Loucy (cell line): ENCODE measurements at regions not wholly inside any gene's neighbourhood (a gene's known extent, or its start where the extent isn't known, plus 50 kb on each side); places are given as distances from the start of the nearest gene placed in this dataset.

Source experiments
- H2AFZ ChIP-seq: fragments of 200-600 bp; sonication (generic); 2 replicates; pipeline ENCODE4 v1.6.0; 2016; ENCODE audit warnings: antibody characterized with exemption, mild to moderate bottlenecking, low read length, moderate library complexity
- H3F3A ChIP-seq: fragments of 200-600 bp; 2 replicates; pipeline ENCODE4 v1.6.0; 2016; ENCODE audit warnings: antibody characterized with exemption, low read depth, mild to moderate bottlenecking
- H3K27me3 ChIP-seq: fragments of 200-600 bp; sonication (generic); 2 replicates; pipeline ENCODE4 v1.6.1; 2014; ENCODE audit warnings: low read length, mild to moderate bottlenecking; ENCODE audit not compliant: insufficient read depth, poor library complexity, severe bottlenecking
- H3K36me3 ChIP-seq: fragments of 200-600 bp; sonication (generic); 2 replicates; pipeline ENCODE4 v1.6.1; 2016; ENCODE audit warnings: low read length; ENCODE audit not compliant: insufficient read depth
- H3K4me1 ChIP-seq: fragments of 200-600 bp; sonication (generic); 2 replicates; pipeline ENCODE4 v1.5.1; 2014; ENCODE audit warnings: low read length, mild to moderate bottlenecking; ENCODE audit not compliant: insufficient read depth, poor library complexity, severe bottlenecking
- H3K4me2 ChIP-seq: fragments of 200-600 bp; sonication (generic); 2 replicates; pipeline ENCODE4 v1.6.0; 2014; ENCODE audit warnings: antibody characterized with exemption, low read length, low read depth, mild to moderate bottlenecking; ENCODE audit not compliant: poor library complexity, severe bottlenecking
- H3K4me3 ChIP-seq: fragments of 200-600 bp; sonication (generic); 2 replicates; pipeline ENCODE4 v1.5.1; 2014; ENCODE audit warnings: low read length, mild to moderate bottlenecking, mixed read lengths; ENCODE audit not compliant: poor library complexity, severe bottlenecking
- H3K79me2 ChIP-seq: fragments of 200-600 bp; sonication (generic); 2 replicates; pipeline ENCODE4 v1.6.1; 2014; ENCODE audit warnings: low read length; ENCODE audit not compliant: insufficient read depth
- H3K9ac ChIP-seq: fragments of 200-600 bp; sonication (generic); 2 replicates; pipeline ENCODE4 v1.6.0; 2014; ENCODE audit warnings: mild to moderate bottlenecking, low read depth, low read length, moderate library complexity; ENCODE audit not compliant: poor library complexity, severe bottlenecking
- H3K9me2 ChIP-seq: fragments of 200-600 bp; sonication (generic); replicated peaks from 2 replicates; pipeline ENCODE4 v1.6.1; 2016; ENCODE audit warnings: low read depth, low read length, mixed read lengths
- H3K9me3 ChIP-seq: fragments of 200-600 bp; sonication (generic); 2 replicates; pipeline ENCODE4 v1.6.1; 2014; ENCODE audit warnings: mild to moderate bottlenecking, antibody characterized with exemption, low read length, low read depth; ENCODE audit not compliant: insufficient read depth
- H4K20me1 ChIP-seq: fragments of 200-600 bp; sonication (generic); 2 replicates; pipeline ENCODE4 v1.6.0; 2014; ENCODE audit warnings: antibody characterized with exemption, low read length, mild to moderate bottlenecking; ENCODE audit not compliant: insufficient read depth, poor library complexity, severe bottlenecking
- EZH2phosphoT487 ChIP-seq: fragments of 200-600 bp; IDR thresholded peaks from 2 replicates; pipeline ENCODE4 v1.6.1; 2018; ENCODE audit warnings: antibody characterized with exemption, mild to moderate bottlenecking, moderate library complexity, borderline replicate concordance
- TF ChIP-seq, protein P1 (sequence below): fragments of 200-600 bp; sonication (generic); conservative IDR thresholded peaks from 2 replicates; pipeline ENCODE4 v1.5.1; 2014; ENCODE audit warnings: mild to moderate bottlenecking, antibody characterized with exemption, low read length

DNA sequence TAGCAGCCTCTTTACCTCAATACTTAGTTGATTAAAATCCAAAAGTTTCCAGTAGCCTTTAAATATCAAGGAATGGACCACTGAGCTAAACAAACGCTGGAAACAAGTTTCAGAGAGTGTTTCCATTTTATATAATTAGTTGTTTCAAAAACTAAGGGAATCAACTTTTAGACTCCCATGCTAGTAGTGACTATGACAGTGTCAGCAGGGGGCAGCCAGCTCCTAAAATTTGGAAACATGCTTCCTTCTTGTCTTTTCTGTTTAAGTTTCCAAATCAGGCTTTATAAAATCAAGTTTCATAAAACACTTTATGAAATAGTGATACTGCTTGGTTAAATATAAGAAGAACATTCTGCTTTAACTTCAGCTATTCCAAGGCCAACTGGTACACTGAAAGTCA lies 138.2 kb upstream of the TMEM229A start:
- Histone ChIP-seq H4K20me1 (no peaks in the 10 kb centered on the region), H2AFZ (no peak overlapping the region), H3K79me2 (no peaks in the 10 kb centered on the region), H3K9me3 (no peaks in the 10 kb centered on the region), H3K4me2 (no peak overlapping the region), H3K4me3 (no peak overlapping the region), H3K9ac (no peak overlapping the region), H3K27me3 (no peaks in the 10 kb centered on the region), H3K36me3 (no peaks in the 10 kb centered on the region), H3F3A (no peaks in the 10 kb centered on the region), H3K4me1 (no peaks in the 10 kb centered on the region), H3K9me2 (no peaks in the 10 kb centered on the region)
- TF ChIP-seq EZH2phosphoT487 = no peak
- TF ChIP-seq, protein P1, sequence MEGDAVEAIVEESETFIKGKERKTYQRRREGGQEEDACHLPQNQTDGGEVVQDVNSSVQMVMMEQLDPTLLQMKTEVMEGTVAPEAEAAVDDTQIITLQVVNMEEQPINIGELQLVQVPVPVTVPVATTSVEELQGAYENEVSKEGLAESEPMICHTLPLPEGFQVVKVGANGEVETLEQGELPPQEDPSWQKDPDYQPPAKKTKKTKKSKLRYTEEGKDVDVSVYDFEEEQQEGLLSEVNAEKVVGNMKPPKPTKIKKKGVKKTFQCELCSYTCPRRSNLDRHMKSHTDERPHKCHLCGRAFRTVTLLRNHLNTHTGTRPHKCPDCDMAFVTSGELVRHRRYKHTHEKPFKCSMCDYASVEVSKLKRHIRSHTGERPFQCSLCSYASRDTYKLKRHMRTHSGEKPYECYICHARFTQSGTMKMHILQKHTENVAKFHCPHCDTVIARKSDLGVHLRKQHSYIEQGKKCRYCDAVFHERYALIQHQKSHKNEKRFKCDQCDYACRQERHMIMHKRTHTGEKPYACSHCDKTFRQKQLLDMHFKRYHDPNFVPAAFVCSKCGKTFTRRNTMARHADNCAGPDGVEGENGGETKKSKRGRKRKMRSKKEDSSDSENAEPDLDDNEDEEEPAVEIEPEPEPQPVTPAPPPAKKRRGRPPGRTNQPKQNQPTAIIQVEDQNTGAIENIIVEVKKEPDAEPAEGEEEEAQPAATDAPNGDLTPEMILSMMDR = peak; percentile 51

DNA sequence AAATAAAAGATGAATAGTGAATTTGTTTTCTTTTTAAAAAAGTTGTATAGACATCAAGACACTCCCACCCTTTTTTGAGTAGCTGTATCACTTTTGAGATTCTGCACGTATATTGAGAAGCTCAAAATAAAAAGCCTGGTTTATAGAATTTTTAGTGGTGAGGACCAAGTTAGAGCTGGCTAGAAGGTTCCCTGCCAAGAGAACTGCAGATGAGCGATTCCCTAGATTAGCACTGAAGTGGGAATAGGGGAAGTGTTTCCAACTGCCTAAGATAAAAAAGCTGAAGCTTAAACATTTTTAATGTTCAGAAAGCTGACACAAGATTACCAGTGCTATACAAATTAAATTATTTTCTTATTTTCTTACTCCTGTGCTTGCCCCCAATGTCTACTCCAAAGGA lies 135.7 kb upstream of the TMEM229A start:
- no peaks in the 10 kb centered on the region for H3K27me3 ChIP-seq
- no peak overlapping the region for H2AFZ ChIP-seq
- no peaks in the 10 kb centered on the region for H3K9me2 ChIP-seq
- TF ChIP-seq, protein P1 = no peak
- no peak for TF ChIP-seq EZH2phosphoT487
- no peak overlapping the region for H3K4me2 ChIP-seq
- H3F3A ChIP-seq = no peaks in the 10 kb centered on the region
- no peak overlapping the region for H3K4me3 ChIP-seq
- no peaks in the 10 kb centered on the region for H3K36me3 ChIP-seq
- H3K9me3 ChIP-seq = no peaks in the 10 kb centered on the region
- no peaks in the 10 kb centered on the region for H4K20me1 ChIP-seq
- H3K9ac ChIP-seq = no peak overlapping the region
- H3K79me2 ChIP-seq = no peaks in the 10 kb centered on the region
- no peaks in the 10 kb centered on the region for H3K4me1 ChIP-seq

DNA sequence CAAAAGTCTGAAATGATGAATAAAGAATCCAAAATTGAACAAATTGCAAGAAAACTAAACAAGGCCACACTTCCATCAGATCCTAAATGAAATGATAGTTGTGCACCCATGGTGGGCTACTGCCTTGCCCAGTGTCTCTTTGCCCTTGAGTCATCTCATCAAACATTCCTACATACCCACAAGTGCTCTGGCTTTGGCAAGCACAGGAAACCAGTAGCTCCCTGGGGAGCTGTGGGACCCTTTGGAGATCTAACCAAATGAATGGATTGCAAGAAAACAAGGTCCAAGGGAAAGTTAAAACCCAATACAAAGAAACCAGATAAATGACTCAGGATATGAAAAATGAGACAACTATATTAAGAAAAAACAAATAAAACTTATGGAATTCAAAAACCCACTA lies 129.8 kb upstream of the TMEM229A start:
- TF ChIP-seq EZH2phosphoT487 = no peak
- TF ChIP-seq, protein P1 = no peak
- Histone ChIP-seq H2AFZ (no peak overlapping the region), H3K4me3 (no peak overlapping the region), H3K9me3 (no peaks in the 10 kb centered on the region), H3K79me2 (no peaks in the 10 kb centered on the region), H4K20me1 (no peaks in the 10 kb centered on the region), H3K4me2 (no peak overlapping the region), H3K9me2 (no peaks in the 10 kb centered on the region), H3K36me3 (no peaks in the 10 kb centered on the region), H3K9ac (no peak overlapping the region), H3F3A (no peaks in the 10 kb centered on the region), H3K27me3 (no peaks in the 10 kb centered on the region), H3K4me1 (no peaks in the 10 kb centered on the region)
